ENCODE measurements at regions not wholly inside any gene's neighbourhood (a gene's known extent, or its start where the extent isn't known, plus 50 kb on each side); places are given as distances from the start of the nearest gene placed in this dataset.

DNA sequence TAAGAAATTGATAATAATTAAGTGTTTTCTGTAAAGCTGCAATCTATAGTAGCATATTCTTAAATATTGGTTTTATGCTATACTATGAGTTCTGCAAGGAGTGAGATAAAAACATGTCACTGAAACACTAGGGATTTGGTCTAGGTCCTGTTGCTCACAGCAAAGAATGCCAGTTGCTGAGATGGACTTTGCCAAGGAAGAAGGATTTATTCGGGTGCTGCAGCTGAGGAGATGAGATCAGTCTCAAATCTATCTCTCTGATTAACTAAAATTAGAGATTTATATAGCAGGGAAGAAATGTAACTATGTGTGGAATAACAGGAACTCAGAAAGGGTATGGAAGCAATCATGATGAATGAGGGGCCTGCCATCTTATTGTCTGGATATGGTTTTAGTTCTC is 1569.9 kb downstream of the PCDH7 start:
- TF ChIP-seq, protein P1, sequence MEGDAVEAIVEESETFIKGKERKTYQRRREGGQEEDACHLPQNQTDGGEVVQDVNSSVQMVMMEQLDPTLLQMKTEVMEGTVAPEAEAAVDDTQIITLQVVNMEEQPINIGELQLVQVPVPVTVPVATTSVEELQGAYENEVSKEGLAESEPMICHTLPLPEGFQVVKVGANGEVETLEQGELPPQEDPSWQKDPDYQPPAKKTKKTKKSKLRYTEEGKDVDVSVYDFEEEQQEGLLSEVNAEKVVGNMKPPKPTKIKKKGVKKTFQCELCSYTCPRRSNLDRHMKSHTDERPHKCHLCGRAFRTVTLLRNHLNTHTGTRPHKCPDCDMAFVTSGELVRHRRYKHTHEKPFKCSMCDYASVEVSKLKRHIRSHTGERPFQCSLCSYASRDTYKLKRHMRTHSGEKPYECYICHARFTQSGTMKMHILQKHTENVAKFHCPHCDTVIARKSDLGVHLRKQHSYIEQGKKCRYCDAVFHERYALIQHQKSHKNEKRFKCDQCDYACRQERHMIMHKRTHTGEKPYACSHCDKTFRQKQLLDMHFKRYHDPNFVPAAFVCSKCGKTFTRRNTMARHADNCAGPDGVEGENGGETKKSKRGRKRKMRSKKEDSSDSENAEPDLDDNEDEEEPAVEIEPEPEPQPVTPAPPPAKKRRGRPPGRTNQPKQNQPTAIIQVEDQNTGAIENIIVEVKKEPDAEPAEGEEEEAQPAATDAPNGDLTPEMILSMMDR (conservative IDR thresholded peaks at IDR 0.05; ENCODE audit: low read length) = no peak
- no peak for TF ChIP-seq EZH2phosphoT487 (IDR thresholded peaks at IDR 0.05; ENCODE audit: borderline replicate concordance, low read depth, low read length)
